IPS-18a (cell line): ENCODE measurements at regions not wholly inside any gene's neighbourhood (a gene's known extent, or its start where the extent isn't known, plus 50 kb on each side); places are given as distances from the start of the nearest gene placed in this dataset.

Experiments
- H3K27ac ChIP-seq: one replicate; pipeline ENCODE4 v1.5.1; 2013; ENCODE audit warnings: low read length
- H3K27me3 ChIP-seq: one replicate; pipeline ENCODE4 v1.6.1; 2013; ENCODE audit warnings: mild to moderate bottlenecking, low read length; ENCODE audit not compliant: control insufficient read depth, insufficient read depth
- H3K36me3 ChIP-seq: one replicate; pipeline ENCODE4 v1.6.1; 2013; ENCODE audit warnings: low read depth, low read length; ENCODE audit not compliant: control insufficient read depth
- H3K4me1 ChIP-seq: one replicate; pipeline ENCODE4 v1.6.1; 2013; ENCODE audit warnings: low read depth, low read length; ENCODE audit not compliant: control insufficient read depth
- H3K4me3 ChIP-seq: one replicate; pipeline ENCODE4 v1.5.1; 2013; ENCODE audit warnings: low read length
- H3K9ac ChIP-seq: one replicate; pipeline ENCODE4 v1.6.1; 2013; ENCODE audit warnings: mild to moderate bottlenecking, low read length, moderate library complexity
- H3K9me3 ChIP-seq: one replicate; pipeline ENCODE4 v1.6.1; 2013; ENCODE audit warnings: low read depth, low read length; ENCODE audit not compliant: control insufficient read depth

DNA sequence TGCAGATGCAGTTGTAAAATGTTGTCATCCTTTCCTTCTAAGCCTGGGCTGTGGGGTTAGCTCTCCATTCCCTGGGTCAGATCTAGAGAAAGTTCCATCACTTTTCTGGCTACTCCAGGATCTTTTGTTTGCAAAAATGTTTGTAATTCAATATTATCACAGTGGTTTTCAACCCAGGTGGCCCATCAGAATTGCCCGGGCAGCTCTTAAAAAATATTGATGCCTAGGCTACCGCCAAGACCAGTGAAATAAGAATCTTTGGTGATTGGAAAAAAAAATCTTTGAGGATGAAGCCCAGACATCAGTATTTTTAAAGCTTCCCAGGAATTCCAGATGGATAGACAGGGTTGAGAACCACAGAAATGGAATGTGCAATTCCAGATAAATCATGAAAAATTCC, 232.5 kb upstream of the SPRED2 start:
- no peak overlapping the region for H3K4me3 ChIP-seq
- no peaks in the 10 kb centered on the region for H3K9me3 ChIP-seq
- no peak overlapping the region for H3K27ac ChIP-seq
- H3K36me3 ChIP-seq: no peaks in the 10 kb centered on the region
- H3K4me1 ChIP-seq: no peaks in the 10 kb centered on the region
- H3K9ac ChIP-seq: no peak overlapping the region
- no peaks in the 10 kb centered on the region for H3K27me3 ChIP-seq

DNA sequence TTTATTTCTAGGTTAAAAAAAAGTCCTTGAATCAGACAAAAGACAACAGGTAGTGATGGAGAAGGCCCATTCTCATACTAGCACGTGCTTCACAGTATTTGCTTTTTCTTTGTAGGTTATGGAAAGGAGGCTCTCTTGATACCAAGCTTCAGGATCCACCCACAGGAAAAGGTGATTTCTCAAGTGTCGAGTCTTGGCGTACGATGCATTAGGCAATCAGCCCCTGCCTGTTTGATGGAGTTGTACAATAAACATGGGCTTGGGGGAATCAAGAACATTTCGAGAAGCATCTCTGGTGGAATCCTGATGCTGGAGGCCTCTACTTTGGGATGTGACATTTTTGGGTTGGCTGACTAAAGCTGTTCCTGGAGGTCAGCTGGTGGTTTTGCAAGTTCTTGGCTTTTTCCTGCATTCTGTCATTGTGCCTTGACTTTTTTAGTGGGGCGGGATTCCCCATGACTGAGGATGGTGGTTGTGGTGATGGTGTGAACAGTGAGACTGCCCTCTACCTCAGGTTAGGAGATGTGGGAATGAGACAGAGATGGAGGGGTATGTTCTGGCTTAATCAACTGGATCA, 231.5 kb upstream of the SPRED2 start:
- no peak overlapping the region for H3K27ac ChIP-seq

DNA sequence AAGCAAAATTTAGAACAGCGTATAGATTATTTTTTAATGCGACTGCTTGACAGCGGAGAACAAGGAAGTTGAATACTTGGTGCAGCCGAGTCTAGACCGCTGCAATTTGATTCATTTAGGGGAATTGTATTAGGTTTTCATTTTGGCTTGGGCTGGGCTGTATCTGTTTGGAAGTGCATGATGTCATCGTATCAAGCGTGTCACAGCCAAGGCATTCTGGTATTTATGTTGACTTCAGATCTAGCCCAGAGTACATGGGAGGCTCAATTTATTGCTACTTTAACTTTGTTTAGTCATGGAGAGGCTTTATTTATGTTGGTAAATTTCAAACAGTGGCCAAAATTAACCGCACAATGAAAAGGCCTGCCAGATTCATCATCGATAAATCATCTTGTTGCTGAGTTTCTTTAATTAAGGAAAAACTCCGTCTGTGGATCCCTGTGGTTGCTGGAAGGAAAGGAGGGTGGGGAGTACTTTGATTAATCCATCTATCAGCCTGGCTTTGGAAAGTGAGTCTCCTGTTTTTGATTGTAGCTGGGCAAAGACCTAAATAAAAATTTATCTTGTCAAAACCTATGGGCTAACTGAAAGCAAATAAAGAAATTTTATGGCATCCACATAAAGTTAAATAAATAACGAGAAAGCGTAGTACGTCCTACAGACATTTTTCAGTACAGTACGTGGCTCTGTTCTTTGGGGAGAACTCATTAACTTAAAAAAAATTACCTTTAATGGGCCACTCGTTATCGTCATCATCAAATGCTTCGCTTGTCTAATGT, 230.4 kb upstream of the SPRED2 start:
- no peaks in the 10 kb centered on the region for H3K27me3 ChIP-seq
- no peaks in the 10 kb centered on the region for H3K9me3 ChIP-seq
- H3K27ac ChIP-seq: no peak overlapping the region
- no peaks in the 10 kb centered on the region for H3K36me3 ChIP-seq
- no peak overlapping the region for H3K9ac ChIP-seq
- H3K4me1 ChIP-seq: no peaks in the 10 kb centered on the region
- H3K4me3 ChIP-seq: no peak overlapping the region

More for the DNA sequence above, 231.5 kb upstream of the SPRED2 start:
- no peak overlapping the region for H3K4me3 ChIP-seq
- H3K4me1 ChIP-seq: no peaks in the 10 kb centered on the region
- no peaks in the 10 kb centered on the region for H3K36me3 ChIP-seq
- H3K9me3 ChIP-seq: no peaks in the 10 kb centered on the region
- H3K27me3 ChIP-seq: no peaks in the 10 kb centered on the region
- no peak overlapping the region for H3K9ac ChIP-seq

DNA sequence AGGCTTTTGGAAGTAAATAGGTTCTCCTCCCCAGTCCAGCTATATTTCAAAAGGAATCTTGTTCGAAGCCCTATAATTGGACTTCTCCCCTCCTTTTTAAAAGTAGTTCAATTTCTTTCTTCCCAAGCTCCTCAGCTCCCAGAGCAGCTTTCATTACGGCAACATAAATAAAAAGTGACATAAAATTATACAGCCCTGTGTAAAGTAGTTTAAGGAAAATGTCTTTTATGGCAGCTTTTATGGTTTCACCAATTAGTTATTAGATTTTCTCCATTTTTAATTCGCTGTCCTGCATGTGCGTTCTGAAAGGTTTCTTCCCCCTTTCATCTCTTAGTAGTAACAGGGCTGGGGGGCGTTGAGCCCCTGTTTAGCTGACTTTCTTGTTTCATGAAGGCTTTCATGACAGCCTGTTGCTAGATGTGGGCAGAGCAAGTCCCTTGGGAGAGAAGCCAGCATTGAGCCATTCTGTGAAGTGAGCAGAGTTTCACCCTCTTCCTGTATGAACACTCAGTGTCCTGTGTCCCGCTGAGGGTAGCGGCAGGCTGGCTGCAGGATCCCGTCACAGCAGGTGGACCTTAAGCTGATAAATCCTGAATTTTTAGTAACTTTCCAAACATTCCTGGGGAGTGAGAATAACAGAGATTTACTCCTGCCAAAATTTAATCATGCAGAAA, 229.7 kb upstream of the SPRED2 start:
- H3K36me3 ChIP-seq: no peaks in the 10 kb centered on the region

DNA sequence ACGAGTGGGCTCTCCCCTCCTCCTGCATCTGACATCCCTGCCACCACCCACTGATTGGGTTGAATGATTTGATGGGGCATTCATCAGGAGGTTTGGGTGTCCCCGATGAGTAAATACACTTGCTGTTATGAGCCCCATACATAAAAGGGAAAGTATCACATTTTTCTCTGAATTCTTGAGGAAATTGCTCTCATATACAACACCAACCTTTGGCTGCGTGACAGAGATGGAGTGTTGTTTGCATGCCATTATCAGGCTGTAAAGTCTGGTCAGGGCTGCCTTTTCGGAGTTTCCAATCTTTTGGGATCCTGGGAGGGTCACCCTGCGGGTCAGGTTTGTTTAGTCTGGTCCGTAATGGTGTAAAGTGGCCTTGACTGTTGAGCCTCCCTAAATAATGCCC, 227.9 kb upstream of the SPRED2 start:
- Histone ChIP-seq H3K4me3 (no peak overlapping the region), H3K9me3 (no peaks in the 10 kb centered on the region), H3K4me1 (no peaks in the 10 kb centered on the region), H3K9ac (no peak overlapping the region), H3K36me3 (no peaks in the 10 kb centered on the region), H3K27me3 (no peaks in the 10 kb centered on the region), H3K27ac (no peak overlapping the region)

More for the DNA sequence above, 229.7 kb upstream of the SPRED2 start:
- no peak overlapping the region for H3K4me3 ChIP-seq
- no peaks in the 10 kb centered on the region for H3K9me3 ChIP-seq
- no peak overlapping the region for H3K27ac ChIP-seq
- no peak overlapping the region for H3K9ac ChIP-seq
- no peaks in the 10 kb centered on the region for H3K27me3 ChIP-seq
- H3K4me1 ChIP-seq: no peaks in the 10 kb centered on the region

DNA sequence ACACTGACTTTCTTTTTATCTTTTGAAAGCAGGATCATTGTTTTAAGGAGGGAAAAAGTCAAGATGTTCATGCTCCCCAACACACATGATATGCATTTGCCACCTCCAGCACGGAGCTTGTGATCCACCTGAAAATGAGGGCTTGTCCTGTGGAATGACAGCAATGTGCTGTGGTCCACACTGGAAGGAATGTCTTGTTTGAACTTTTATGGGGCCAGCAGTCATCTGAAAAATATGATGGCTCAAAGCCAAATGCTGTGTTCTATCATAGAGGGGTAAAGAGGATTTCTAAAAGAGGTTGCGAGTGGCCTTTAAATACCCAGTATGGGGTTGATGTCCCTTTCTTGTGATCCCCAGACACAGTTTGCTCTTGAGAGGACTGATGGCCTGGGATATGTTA, 226.5 kb upstream of the SPRED2 start:
- H3K9ac ChIP-seq: no peak overlapping the region
- no peaks in the 10 kb centered on the region for H3K4me1 ChIP-seq
- H3K4me3 ChIP-seq: no peak overlapping the region
- no peaks in the 10 kb centered on the region for H3K9me3 ChIP-seq
- H3K36me3 ChIP-seq: no peaks in the 10 kb centered on the region
- H3K27me3 ChIP-seq: no peaks in the 10 kb centered on the region
- H3K27ac ChIP-seq: no peak overlapping the region

DNA sequence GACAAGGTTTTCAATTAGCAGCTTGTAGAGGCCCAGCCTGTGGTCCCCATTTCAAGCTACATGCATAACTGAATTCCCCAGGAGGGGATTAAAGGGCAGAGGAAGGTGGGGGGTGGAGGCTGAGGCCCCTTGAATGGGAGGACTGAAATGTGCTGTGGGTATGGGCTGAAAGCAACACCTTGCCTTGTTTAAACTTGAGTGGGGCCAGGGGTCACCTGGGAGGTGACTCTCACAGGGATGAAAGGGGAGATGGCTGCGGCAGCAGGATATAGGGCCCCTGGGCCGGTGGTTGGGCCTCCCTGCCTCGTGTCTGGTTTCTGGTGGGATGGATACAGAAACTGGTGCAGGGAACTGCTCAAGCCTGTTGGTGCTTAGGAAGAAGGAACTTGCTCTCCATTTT, 225.9 kb upstream of the SPRED2 start:
- Histone ChIP-seq H3K9me3 (no peaks in the 10 kb centered on the region), H3K9ac (no peak overlapping the region), H3K4me3 (no peak overlapping the region), H3K27me3 (no peaks in the 10 kb centered on the region), H3K36me3 (no peaks in the 10 kb centered on the region), H3K27ac (no peak overlapping the region), H3K4me1 (no peaks in the 10 kb centered on the region)

DNA sequence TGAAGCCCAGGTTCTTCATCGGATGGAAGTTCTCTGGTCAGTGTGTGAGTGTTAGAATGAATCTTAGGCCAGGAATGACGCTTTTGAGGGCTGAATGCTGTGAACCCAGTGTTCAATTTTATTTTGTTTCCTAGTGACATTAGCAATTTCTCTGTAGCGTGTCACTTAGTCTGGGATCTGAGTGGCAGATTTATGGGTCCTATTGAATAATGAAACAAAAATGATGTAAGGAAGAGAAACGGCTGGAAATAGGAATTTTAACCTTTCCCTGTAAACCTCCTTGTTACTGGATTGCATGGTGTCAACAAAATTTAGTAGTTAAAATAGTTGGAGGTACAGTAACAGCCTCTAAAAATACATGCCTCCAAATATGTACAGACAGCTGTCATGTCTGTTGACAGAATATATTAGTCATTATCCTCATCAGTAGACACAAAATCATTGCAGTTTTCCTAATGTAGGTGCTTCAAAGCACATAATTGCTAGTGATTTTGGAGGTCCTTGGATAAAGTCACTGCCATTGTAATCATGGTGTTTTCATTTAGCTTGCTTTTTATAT, 223.8 kb upstream of the SPRED2 start:
- Histone ChIP-seq H3K9me3 (no peaks in the 10 kb centered on the region), H3K4me1 (no peaks in the 10 kb centered on the region), H3K4me3 (no peak overlapping the region), H3K27ac (no peak overlapping the region), H3K27me3 (no peaks in the 10 kb centered on the region), H3K9ac (no peak overlapping the region), H3K36me3 (no peaks in the 10 kb centered on the region)

DNA sequence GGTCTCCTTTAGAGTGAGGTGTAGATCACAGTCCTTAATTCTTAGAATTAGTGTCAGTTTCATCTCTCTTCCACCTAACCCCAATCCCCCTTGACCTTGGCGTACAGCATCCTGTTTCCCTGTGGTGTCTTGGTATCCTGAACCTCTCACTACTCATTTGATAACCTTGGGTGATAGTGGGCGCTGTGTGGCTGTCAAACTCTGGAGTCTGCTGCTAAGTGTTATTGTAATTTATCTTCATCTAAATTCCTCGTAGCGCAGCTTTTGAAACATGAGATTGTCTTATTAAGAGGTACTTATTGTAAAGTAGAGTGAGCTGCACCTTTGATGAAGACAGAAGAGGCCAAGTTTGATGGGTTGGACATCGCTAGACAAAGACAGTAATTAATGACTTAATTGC, 222.6 kb upstream of the SPRED2 start:
- Histone ChIP-seq H3K4me3 (no peak overlapping the region), H3K27ac (no peak overlapping the region), H3K9ac (no peak overlapping the region), H3K36me3 (no peaks in the 10 kb centered on the region), H3K9me3 (no peaks in the 10 kb centered on the region), H3K4me1 (no peaks in the 10 kb centered on the region), H3K27me3 (no peaks in the 10 kb centered on the region)

DNA sequence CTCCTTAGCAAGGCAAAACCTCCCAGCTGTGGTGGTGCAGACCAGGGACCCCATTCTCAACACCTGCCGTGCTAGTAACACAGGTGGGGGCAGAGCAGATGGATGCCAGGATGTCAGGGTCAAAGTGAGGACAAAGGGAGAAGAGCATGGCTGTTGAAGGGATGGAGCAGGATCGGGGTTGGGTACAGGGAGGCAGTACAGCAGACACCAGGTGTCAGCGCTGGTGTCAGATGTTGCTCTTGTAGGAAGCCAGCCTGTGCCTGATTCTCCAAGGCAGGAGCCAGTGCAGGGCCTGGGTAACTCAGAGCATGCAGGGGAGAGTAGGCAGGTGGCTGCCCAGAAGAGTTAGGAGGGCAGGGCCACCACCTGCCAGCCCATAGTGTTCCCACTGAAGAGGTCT, 222.1 kb upstream of the SPRED2 start:
- no peaks in the 10 kb centered on the region for H3K36me3 ChIP-seq
- no peak overlapping the region for H3K9ac ChIP-seq
- no peaks in the 10 kb centered on the region for H3K9me3 ChIP-seq
- no peak overlapping the region for H3K27ac ChIP-seq
- no peaks in the 10 kb centered on the region for H3K4me1 ChIP-seq
- no peak overlapping the region for H3K4me3 ChIP-seq
- H3K27me3 ChIP-seq: no peaks in the 10 kb centered on the region

DNA sequence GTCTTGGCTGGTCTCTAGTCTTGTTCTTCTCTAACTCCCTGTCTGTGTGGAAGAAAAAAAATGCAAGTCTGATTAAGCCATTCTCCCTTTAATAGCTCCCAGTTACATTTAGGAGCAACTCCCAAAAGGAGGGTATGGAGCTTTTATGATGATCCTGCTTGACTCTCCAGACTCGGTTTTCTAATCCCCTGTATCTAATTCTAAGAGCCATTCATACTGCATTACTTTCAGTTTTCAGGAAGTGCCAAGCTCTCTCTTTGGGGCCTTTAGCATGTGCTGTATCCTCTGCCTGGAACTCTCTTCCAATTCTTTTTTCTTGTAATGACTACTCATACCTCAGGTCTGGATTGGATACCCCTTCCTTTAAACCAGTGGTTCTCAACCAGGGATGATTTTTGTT, 219.7 kb upstream of the SPRED2 start:
- Histone ChIP-seq H3K4me3 (no peak overlapping the region), H3K9ac (no peak overlapping the region), H3K27ac (no peak overlapping the region), H3K9me3 (no peaks in the 10 kb centered on the region), H3K4me1 (no peaks in the 10 kb centered on the region), H3K36me3 (no peaks in the 10 kb centered on the region), H3K27me3 (no peaks in the 10 kb centered on the region)
